ENCODE measurements at regions not wholly inside any gene's neighbourhood (a gene's known extent, or its start where the extent isn't known, plus 50 kb on each side); places are given as distances from the start of the nearest gene placed in this dataset.

DNA sequence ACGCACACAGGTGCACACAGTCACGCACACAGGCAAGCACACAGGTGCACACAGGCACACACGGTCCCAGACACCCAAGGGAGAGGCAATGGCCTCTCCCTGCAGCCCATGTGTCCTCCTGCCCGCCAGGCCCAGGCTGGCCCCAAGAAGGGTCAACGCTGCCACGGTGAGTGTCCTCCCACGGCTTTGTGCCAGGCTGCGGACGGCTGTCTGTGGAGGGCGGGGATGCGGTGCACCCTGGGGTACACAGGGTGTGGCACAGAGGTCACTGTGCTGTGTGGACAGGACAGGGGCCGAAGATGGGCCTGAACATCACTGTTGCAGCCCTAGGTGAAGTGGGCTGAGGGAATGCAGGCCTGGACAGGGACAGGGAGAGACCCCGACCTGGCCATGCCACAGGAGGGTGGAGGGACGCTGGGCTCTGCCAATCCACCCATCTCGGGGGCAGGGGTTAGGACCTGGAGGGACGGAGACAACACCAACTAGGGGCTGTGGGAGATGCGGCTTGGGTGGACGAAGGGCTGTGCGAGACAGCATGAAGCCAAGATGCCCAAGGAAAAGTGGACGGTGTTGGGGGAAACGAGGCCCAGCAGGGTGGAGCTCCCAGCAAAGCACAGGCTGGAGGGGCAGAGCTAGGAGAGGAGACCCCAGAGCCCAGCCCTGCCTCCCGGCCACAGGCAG lies 523.8 kb downstream of the BRD1 start:
- TF ChIP-seq POLR2AphosphoS5 (IDR thresholded peaks at IDR 0.05; ENCODE audit: low read depth, low read length) (no peak), CTCF (IDR thresholded peaks at IDR 0.05) (no peak), TCF7L2 (IDR thresholded peaks at IDR 0.05; ENCODE audit: low read depth, low read length) (no peak), REST (IDR thresholded peaks at IDR 0.05; ENCODE audit: insufficient read depth in 1 of 2, low read depth in 2 of 2, low read length in 1 of 2) (no peak)

All from Panc1 (cell line).